ENCODE measurements at regions not wholly inside any gene's neighbourhood (a gene's known extent, or its start where the extent isn't known, plus 50 kb on each side); places are given as distances from the start of the nearest gene placed in this dataset.

GRCh38 chr2:23132000-23132399 lies 253.0 kb upstream of the KLHL29 start:
- DNase-seq (ENCODE audit: extremely low read depth, insufficient read length) = no peak
- Histone ChIP-seq H3K27me3 (replicated peaks; ENCODE audit: control insufficient read depth, insufficient read depth, low read length) (peaks cover 2% of the 10 kb centered on the region; the same call in 1 of the 2 replicates), H3K36me3 (ENCODE audit: control insufficient read depth, insufficient read depth, low read length) (no peaks in the 10 kb centered on the region), H3K4me3 (replicated peaks; ENCODE audit: low read depth, low read length) (no peak overlapping the region)
- no peak for TF ChIP-seq CTCF (IDR thresholded peaks at IDR 0.05; ENCODE audit: insufficient read depth, low read length, poor library complexity, severe bottlenecking)

- no peak for DNase-seq (ENCODE audit: extremely low read depth, insufficient read length)
- no peak overlapping the region for H3K4me3 ChIP-seq (replicated peaks; ENCODE audit: low read depth, low read length)
- H3K36me3 ChIP-seq (ENCODE audit: control insufficient read depth, insufficient read depth, low read length) = no peaks in the 10 kb centered on the region
- H3K27me3 ChIP-seq (replicated peaks; ENCODE audit: control insufficient read depth, insufficient read depth, low read length) = peaks cover 2% of the 10 kb centered on the region; the same call in 1 of the 2 replicates
- no peak for TF ChIP-seq CTCF (IDR thresholded peaks at IDR 0.05; ENCODE audit: insufficient read depth, low read length, poor library complexity, severe bottlenecking)
Observed at GRCh38 chr2:23132823-23133595, 252.0 kb upstream of the KLHL29 start.

- no peak for DNase-seq (ENCODE audit: extremely low read depth, insufficient read length)
- Histone ChIP-seq H3K4me3 (replicated peaks; ENCODE audit: low read depth, low read length) (no peak overlapping the region), H3K36me3 (ENCODE audit: control insufficient read depth, insufficient read depth, low read length) (no peaks in the 10 kb centered on the region), H3K27me3 (replicated peaks; ENCODE audit: control insufficient read depth, insufficient read depth, low read length) (peaks cover 2% of the 10 kb centered on the region; the same call in 1 of the 2 replicates)
- no peak for TF ChIP-seq CTCF (IDR thresholded peaks at IDR 0.05; ENCODE audit: insufficient read depth, low read length, poor library complexity, severe bottlenecking)
Observed at GRCh38 chr2:23134726-23135125, 250.3 kb upstream of the KLHL29 start.

- TF ChIP-seq CTCF (IDR thresholded peaks at IDR 0.05; ENCODE audit: insufficient read depth, low read length, poor library complexity, severe bottlenecking) = no peak
- Histone ChIP-seq H3K4me3 (replicated peaks; ENCODE audit: low read depth, low read length) (no peak overlapping the region), H3K36me3 (ENCODE audit: control insufficient read depth, insufficient read depth, low read length) (no peaks in the 10 kb centered on the region), H3K27me3 (replicated peaks; ENCODE audit: control insufficient read depth, insufficient read depth, low read length) (peaks cover 2% of the 10 kb centered on the region; the same call in 1 of the 2 replicates)
- DNase-seq (ENCODE audit: extremely low read depth, insufficient read length) = no peak
Observed at GRCh38 chr2:23135481-23136100, 249.4 kb upstream of the KLHL29 start.

DNA sequence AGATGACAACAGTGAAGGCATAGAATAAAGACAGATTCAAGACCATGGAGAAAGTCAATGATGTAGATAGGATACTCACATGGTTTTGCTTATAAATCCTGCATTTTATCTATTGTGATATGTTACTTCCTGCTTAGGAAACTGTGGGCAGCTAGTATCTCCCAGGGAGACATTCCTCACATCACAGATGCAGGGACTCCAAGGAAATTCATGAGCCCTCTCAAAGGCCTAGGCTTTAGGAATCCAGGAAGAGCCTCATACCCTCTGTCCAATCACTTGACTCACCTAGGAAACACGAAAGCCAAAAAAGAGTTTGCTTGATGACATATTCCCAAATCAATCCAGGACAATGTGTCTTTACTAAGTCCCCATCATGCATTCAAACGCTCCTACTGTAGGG lies 247.8 kb upstream of the KLHL29 start:
- Histone ChIP-seq H3K27me3 (replicated peaks; ENCODE audit: control insufficient read depth, insufficient read depth, low read length) (peaks cover 2% of the 10 kb centered on the region; the same call in 1 of the 2 replicates), H3K36me3 (ENCODE audit: control insufficient read depth, insufficient read depth, low read length) (no peaks in the 10 kb centered on the region), H3K4me3 (replicated peaks; ENCODE audit: low read depth, low read length) (no peak overlapping the region)
- no peak for TF ChIP-seq CTCF (IDR thresholded peaks at IDR 0.05; ENCODE audit: insufficient read depth, low read length, poor library complexity, severe bottlenecking)
- DNase-seq (ENCODE audit: extremely low read depth, insufficient read length) = no peak
